Liver (tissue), 8 donors: ENCODE measurements at regions not wholly inside any gene's neighbourhood (a gene's known extent, or its start where the extent isn't known, plus 50 kb on each side); places are given as distances from the start of the nearest gene placed in this dataset.

Source experiments
- DNase-seq: peaks from one replicate; pipeline ENCODE4 v3.0.0-alpha.2; 2017; ENCODE audit warnings: low spot score
- H3K27ac ChIP-seq, 2 donors: one replicate each; pipeline ENCODE4 v1.7.0; 2013; ENCODE audit warnings: inconsistent platforms in 2 of 2, low read length in 2 of 2, control low read depth in 1 of 2, low read depth in 1 of 2, mild to moderate bottlenecking in 1 of 2
- H3K27me3 ChIP-seq, 4 donors: one replicate each; pipeline versions ENCODE4 v1.6.1 to v1.7.0; 2013; ENCODE audit warnings: low read length in 3 of 4, inconsistent platforms in 1 of 4, mild to moderate bottlenecking in 1 of 4, moderate library complexity in 1 of 4; ENCODE audit not compliant: control insufficient read depth in 4 of 4, insufficient read depth in 4 of 4
- H3K36me3 ChIP-seq, 4 donors: one replicate each; pipeline versions ENCODE4 v1.6.1 to v1.7.0; 2013; ENCODE audit warnings: low read length in 3 of 4, mild to moderate bottlenecking in 3 of 4, low read depth in 1 of 4, moderate library complexity in 1 of 4; ENCODE audit not compliant: control insufficient read depth in 4 of 4, insufficient read depth in 3 of 4
- H3K4me1 ChIP-seq, 4 donors: one replicate each; pipeline versions ENCODE4 v1.6.1 to v1.7.0; 2013; ENCODE audit warnings: low read length in 3 of 4, mild to moderate bottlenecking in 3 of 4, moderate library complexity in 1 of 4; ENCODE audit not compliant: control insufficient read depth in 4 of 4, insufficient read depth in 4 of 4
- H3K4me3 ChIP-seq, 3 donors: one replicate each; pipeline versions ENCODE4 v1.6.1 to v1.7.0; 2013; ENCODE audit warnings: low read length in 3 of 3, control low read depth in 1 of 3, low read depth in 1 of 3, mild to moderate bottlenecking in 1 of 3
- H3K9ac ChIP-seq, 2 donors: one replicate each; pipeline ENCODE4 v1.7.0; 2013; ENCODE audit warnings: low read length in 2 of 2, mild to moderate bottlenecking in 2 of 2, moderate library complexity in 2 of 2, control low read depth in 1 of 2, low read depth in 1 of 2
- H3K9me3 ChIP-seq, 4 donors: one replicate each; pipeline versions ENCODE4 v1.6.1 to v1.7.0; 2013; ENCODE audit warnings: low read length in 3 of 4; ENCODE audit not compliant: control insufficient read depth in 4 of 4
- CTCF ChIP-seq: fragments of 150-350 bp; IDR thresholded peaks from 2 replicates; pipeline ENCODE4 v1.5.1; 2017; ENCODE audit warnings: improper control_type of control experiment, low read depth, low read length; ENCODE audit not compliant: missing input control
- GABPA ChIP-seq, 2 donors: IDR thresholded peaks in 1 of 2; conservative IDR thresholded peaks in 1 of 2; 2 replicates each; pipeline ENCODE4 v1.6.1; 2016; ENCODE audit warnings: antibody characterized with exemption in 2 of 2, mild to moderate bottlenecking in 1 of 2, moderate library complexity in 1 of 2
- HNF4A ChIP-seq, 2 donors: conservative IDR thresholded peaks; 2 replicates each; pipeline ENCODE4 v1.6.1; 2016; ENCODE audit warnings: antibody characterized with exemption in 2 of 2, mild to moderate bottlenecking in 2 of 2
- HNF4G ChIP-seq: IDR thresholded peaks from 2 replicates; pipeline ENCODE4 v1.6.1; 2016; ENCODE audit warnings: antibody characterized with exemption
- JUND ChIP-seq, 2 donors: IDR thresholded peaks; 2 replicates each; pipeline ENCODE4 v1.6.1; 2016; ENCODE audit warnings: antibody characterized with exemption in 2 of 2
- MAX ChIP-seq: IDR thresholded peaks from 2 replicates; pipeline ENCODE4 v1.6.1; 2016; ENCODE audit warnings: antibody characterized with exemption
- NR2F2 ChIP-seq: IDR thresholded peaks from 2 replicates; pipeline ENCODE4 v1.6.1; 2016; ENCODE audit warnings: antibody characterized with exemption
- RAD21 ChIP-seq, 2 donors: IDR thresholded peaks; 2 replicates each; pipeline ENCODE4 v1.6.1; 2016; ENCODE audit warnings: antibody characterized with exemption in 2 of 2, mild to moderate bottlenecking in 2 of 2
- TAF1 ChIP-seq: conservative IDR thresholded peaks from 2 replicates; pipeline ENCODE4 v1.6.1; 2016; ENCODE audit warnings: antibody characterized with exemption, mild to moderate bottlenecking
- YY1 ChIP-seq: IDR thresholded peaks from 2 replicates; pipeline ENCODE4 v1.6.1; 2016; ENCODE audit warnings: antibody characterized with exemption, mild to moderate bottlenecking
- ZBTB33 ChIP-seq: IDR thresholded peaks from 2 replicates; pipeline ENCODE4 v1.6.1; 2016; ENCODE audit warnings: antibody characterized with exemption
- WGBS: extraction: QIAGEN DNeasy Blood & Tissue Kit; methylation state at CpG from one replicate; pipeline ENCODE4 v1.1.7; 2013; 5-methylcytosine and 5-hydroxymethylcytosine counted together
- donor health status: healthy.
- donor health status: healthy.
- donor health status: healthy.
- donor health status: healthy.
- donor health status: healthy.

- H3K4me3 ChIP-seq = no peak overlapping the region
- no peak overlapping the region for H3K9ac ChIP-seq
- no peaks in the 10 kb centered on the region for H3K4me1 ChIP-seq
- H3K27ac ChIP-seq = no peak overlapping the region
- peaks cover 0 to 2% (median under 1%) of the 10 kb centered on the region in 4 donors for H3K9me3 ChIP-seq
- 61% methylated on average over 2 of the region's 2 CpGs for WGBS
- TF ChIP-seq CTCF = no peak
- no peak for TF ChIP-seq JUND (IDR thresholded peaks at IDR 0.05)
- TF ChIP-seq TAF1 = no peak
- no peak for TF ChIP-seq YY1
- no peak for TF ChIP-seq HNF4G
- TF ChIP-seq HNF4A (conservative IDR thresholded peaks at IDR 0.05) = no peak
- no peak for TF ChIP-seq MAX
- no peak for TF ChIP-seq ZBTB33
- no peak for TF ChIP-seq NR2F2
- no peak for TF ChIP-seq RAD21 (IDR thresholded peaks at IDR 0.05)
- no peak for DNase-seq
- H3K36me3 ChIP-seq = no peaks in the 10 kb centered on the region
- H3K27me3 ChIP-seq = no peaks in the 10 kb centered on the region
Measured at GRCh38 chr3:117893638-117894037, 1141.0 kb downstream of the IGSF11 start.

GRCh38 chr3:117898722-117899522, 1135.7 kb downstream of the IGSF11 start:
- H3K4me3 ChIP-seq = no peak overlapping the region
- no peaks in the 10 kb centered on the region for H3K4me1 ChIP-seq
- TF ChIP-seq CTCF = peak; percentile 30
- no peak for TF ChIP-seq GABPA (IDR thresholded peaks at IDR 0.05 in 1 of 2, conservative IDR thresholded peaks at IDR 0.05 in 1 of 2)
- H3K27me3 ChIP-seq = no peaks in the 10 kb centered on the region
- H3K36me3 ChIP-seq = no peaks in the 10 kb centered on the region
- H3K9me3 ChIP-seq = peaks cover 0 to 4% (median 1%) of the 10 kb centered on the region in 4 donors
- H3K9ac ChIP-seq = no peak overlapping the region
- WGBS = 55% methylated on average over 6 of the region's 6 CpGs
- no peak overlapping the region for H3K27ac ChIP-seq
- no peak for DNase-seq
